Dermis blood vessel endothelial cell (primary cell): ENCODE measurements at regions not wholly inside any gene's neighbourhood (a gene's known extent, or its start where the extent isn't known, plus 50 kb on each side); places are given as distances from the start of the nearest gene placed in this dataset.

ENCODE experiments used
- DNase-seq: peaks from one replicate; pipeline ENCODE4 v3.0.0; 2010

DNA sequence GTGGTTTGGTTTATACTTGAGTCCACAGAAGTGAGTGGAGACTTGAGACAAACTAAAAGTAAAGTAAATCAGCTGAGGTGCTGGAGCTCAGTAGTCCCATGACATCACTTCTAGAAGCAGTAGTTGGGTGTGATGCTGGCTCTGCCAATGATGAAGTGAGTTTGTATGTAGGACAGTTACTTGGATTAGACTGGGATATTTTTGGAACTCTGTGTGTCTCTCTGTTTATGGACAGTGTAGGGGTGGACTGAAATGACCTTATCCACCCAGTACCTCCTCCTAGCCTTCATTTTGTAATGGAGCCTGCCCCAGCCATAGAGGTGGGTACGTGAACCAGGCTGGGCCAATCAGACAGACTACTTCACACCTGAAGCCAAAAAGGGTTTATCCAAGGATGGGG is 52.2 kb downstream of the POLR1D start:
- DNase-seq, result no peak

DNA sequence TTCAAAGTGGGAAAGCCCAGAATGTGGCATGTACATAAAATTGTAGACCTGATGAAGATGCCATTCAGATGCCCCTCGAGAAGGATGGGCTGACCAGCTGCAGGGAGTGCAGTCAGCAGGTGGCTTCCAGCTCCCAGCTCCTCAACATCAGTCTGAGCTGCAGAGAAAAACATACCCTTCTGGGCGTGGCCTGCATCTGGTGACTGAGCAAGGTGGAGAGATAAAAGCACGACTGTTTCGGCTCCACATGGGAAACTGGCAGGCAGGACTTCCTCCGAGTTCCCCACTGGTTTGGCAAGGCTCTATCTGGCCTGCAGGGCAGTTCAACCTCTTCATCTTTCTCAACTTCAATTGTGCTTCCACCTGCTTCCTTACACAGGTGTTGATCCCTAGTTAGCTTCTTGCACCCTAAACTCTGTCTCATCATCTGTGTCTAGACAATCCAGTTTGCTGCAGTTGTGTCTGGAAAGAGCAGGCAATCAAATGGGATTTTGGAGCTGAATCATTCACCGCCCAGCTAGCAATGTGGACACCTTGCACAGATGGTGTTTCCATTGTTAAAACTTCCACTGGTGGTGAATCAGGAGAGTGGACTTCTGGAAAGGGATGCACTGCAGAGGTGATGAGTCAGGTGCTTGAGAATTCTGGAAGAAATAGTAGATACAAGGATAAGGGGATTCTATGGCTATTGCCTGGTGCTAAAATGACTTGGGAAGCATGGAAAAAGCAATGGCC is 56.8 kb downstream of the POLR1D start:
- no peak for DNase-seq

DNA sequence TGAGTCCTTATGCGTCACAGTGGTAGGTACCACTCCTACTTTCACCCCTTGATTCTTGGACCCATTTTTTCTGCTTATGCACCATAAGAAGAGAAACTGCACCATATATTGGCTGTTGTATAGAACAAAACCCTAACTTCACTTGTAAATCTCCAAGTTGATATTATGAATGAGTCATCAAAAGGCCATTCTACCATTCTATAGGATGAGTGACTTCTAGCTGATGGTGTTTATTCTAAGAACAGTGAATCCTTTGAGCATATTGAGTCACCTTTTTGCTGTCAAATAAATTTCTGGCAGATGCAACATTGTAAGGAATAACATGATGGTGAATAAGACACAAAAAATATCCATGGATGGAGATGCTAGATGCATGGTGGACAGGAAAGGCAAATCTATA is 57.7 kb downstream of the POLR1D start:
- no peak for DNase-seq

DNA sequence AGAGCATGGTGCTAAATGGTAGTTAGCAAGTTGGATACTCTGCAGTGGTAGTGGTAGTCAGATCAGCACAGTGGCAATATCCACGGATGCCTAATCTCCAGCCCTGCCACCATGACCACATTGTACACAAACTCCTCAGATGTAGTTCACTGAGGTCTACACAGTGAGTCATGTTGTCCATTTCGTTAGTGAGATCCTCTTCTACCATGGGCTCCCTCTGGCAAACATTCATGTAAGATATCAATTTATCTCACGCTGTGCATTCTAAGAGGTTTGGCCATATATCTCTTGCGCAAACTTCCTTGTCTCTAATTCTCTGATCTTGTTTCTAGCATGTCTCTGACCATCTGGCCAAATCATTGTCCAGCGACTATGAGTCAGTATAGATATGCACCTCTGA is 58.2 kb downstream of the POLR1D start:
- DNase-seq, result no peak

DNA sequence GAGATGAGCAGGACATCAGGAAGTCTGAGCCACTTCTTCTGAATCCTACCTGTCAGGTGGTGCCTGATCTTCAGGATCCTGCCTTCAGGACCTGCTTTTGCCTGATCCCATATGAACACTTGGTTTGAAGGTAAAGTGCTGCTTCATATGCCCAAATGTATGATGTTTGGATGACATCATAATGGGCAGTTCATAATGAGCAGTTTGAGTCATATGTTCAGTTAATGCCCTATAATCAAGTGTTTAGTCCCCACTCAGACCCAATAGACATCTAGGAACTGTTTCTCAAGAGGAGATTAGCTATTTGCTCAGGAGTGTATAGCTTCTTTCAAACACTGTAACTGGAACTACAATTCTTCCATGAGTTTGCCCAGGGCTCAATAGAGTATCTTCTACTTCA is 58.8 kb downstream of the POLR1D start:
- DNase-seq, result no peak

DNA sequence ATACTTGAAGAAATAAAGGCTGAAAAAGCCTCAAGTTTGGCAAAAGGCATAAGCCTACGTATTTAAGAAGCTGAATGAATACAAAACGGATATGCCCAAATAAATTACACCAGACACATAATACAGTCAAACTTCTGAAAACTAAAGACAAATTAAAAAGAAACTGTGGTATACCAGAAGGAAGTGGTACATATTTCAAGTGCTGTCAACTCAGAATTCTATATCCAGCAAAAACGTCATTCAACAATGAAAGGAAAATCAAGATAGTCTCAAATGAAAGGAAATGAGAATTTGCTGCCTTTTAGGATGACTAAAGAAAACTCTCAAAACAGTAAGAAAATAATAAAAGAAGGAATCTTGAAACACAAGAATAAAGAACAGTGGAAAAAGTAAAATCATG is 69.5 kb downstream of the POLR1D start:
- DNase-seq, result no peak

DNA sequence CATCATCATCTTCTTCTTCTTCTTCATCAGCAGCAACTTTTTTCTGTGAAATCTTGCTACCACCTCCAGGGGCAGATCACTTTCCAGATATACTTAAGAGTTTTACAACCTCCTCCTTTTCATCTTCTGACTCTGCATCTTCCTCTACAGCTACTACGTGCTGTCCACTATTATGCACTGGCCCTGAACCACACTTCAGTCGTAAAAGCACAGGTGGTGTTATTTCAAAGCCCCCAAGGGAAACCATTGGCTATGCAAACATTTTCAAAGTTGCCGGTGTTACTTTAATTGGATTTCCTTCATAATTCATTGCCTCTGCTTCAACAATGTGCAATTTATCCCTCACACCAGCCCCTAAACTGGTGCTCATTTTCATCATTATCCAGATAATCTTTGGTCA is 75.0 kb downstream of the POLR1D start:
- DNase-seq, result no peak

DNA sequence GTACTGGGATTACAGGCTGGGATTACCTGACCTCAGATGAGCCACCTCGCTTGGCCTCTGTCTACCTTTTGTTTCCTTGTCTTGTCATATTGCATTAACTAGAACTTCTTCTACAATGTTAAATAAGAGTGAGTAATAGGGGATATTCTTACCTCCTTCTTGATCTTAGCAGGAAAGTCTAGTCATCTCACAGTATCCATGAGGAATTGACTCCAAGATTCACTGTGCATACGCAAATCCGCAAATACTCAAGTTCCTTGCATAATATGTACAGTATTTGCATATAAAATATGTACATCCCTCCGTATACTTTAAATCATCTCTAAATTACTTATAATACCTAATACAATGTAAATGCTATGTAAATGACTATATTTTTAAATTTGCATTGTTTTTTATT is 78.3 kb downstream of the POLR1D start:
- no peak for DNase-seq

DNA sequence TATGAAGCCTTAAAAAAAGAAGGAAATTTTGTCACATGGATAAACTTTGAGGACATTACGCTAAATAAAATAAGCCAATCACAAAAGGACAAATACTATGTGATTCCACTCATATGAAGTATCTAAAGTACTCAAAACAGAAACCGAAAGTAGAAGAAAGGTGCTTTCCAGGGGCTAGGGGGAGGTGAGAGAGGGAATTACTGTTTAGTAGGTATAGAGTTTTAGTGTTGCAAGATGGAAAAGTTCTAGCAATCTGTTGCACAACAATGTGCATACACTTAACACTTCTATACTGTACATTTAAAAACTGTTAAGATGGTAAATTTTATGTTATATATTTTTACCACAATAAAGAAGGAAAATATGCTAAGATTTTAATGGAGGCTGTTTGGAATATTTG is 83.0 kb downstream of the POLR1D start:
- no peak for DNase-seq

DNA sequence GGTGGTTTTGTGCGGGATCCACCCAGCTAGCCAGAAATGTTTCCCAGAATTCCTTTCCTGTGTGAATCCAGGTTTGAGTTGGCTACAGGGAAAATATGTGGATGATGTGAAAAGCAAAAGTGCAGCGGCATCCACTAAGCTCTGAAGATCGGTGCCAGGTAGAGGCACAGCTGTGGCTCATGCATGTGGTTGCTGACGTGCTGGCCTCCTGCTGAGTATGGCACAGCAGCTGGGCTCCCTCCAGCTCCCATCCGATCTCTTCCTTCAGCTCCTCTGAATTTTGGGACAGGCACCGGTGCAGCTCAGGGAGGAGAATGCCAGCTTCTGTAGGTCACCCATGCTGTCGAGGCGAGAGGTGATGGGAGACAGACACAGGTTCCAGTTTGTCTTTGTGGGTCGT is 84.0 kb upstream of the GSX1 start:
- DNase-seq, result no peak

DNA sequence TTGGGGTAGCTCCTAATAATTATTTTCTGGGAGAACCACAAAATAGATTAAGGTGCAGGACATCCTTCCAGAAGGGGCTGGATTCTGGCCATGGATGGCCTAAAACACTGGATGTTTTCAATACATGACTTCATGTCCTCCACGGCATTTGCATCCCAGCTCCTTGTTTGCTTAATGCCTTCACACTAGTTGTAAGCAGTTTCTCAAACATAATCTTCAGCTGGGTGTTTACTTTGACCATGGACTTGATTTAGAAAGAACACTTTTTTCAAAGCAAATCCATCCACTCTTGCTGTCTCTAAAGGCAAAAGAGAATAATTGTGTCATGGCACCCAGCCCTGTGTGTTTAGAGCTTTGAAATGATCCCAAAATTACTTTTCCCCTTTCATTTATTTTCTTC is 82.5 kb upstream of the GSX1 start:
- DNase-seq, result no peak

DNA sequence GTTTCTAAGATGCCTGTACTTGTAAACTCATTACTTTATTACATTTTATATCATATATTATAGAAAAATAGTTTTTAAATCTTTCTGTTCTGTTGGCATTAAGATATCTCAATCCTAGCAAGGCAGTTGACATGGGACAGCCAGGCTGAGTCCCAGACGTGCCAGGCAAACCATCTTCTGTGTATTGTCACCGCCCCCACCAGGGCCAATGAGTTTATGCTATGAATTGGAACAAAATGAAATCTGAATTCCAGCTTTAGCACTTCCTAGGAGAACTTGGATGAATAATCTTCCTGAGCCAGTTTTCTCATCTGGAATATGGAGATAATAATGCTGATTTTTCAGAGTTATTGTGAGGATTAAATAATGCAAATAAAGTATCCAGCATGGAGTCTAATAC is 79.9 kb upstream of the GSX1 start:
- DNase-seq, result peak; percentile 39

DNA sequence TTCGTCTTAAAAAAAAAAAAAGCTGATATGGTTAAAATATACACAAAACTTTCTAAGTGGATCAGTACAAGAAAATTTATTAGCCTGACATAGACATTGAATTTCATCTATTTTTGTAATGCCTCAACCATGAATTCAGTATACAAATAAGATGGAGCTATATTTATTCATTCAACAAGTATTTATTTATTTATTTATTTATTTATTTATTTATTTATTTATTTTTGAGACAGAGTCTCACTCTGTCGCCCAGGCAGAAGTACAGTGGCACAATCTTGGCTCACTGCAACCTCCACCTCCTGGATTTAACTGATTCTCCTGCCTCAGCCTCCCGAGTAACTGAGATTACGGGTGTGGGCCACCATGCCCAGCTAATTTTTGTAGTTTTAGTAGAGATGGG is 78.5 kb upstream of the GSX1 start:
- no peak for DNase-seq

DNA sequence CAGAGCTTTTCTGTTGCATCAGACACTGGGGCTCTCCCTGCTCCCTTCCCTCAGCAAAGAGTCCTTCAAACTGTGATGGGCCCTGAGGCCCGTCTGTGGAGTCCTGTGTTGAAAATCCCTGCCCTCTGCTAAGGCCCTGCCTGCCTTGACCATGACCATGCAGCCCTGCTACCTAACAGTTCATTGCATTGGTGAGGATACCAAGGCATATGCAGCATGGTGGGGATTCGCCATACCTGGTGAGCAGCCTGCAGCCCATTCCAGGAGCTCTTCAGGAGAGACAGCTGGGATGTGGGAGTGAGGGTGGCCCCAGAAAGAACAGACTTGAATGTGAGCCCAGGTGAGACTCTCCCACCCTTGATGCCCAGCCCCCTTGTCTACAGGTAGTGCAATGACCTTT is 70.6 kb upstream of the GSX1 start:
- no peak for DNase-seq

DNA sequence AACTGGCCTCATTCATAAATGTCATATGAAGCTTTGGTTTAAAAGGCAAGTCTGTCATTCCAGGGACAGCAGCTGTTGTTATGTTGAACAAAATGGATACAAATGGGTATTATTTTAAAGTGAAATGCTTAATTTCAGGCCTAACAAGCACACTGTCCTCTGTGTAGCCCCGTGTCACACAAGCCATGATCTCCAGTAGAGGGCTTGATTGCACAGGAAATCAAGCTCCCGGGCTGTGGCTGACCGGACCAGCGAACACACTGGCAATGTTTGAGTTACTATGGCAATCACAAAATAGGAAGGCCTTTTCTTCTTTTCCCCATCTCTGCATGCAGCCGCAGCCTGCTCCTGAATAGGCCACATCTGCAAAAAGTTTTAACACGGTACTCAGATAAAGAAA is 64.0 kb upstream of the GSX1 start:
- peak; percentile 41 for DNase-seq

DNA sequence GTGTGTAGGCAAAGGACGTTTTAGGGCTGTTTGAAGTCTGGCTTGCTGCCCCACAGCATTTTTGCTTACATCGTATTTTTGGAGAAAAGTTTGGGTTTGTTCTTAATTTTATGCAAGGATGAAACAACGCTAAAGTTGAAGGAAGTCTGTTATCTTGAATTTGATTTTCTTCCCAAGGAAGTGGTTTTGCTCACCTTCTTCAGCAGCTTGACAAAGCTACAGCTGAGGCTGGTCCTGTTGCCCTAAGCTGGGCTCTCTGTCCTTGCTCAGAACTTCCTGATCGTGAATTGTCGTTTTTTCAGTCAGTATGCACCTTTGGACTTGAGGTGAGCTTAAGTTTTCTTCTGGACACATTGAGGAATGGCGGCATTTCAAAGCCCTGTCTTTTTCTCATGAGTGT is 62.1 kb upstream of the GSX1 start:
- no peak for DNase-seq
